HCT116 (cell line): ENCODE measurements at regions not wholly inside any gene's neighbourhood (a gene's known extent, or its start where the extent isn't known, plus 50 kb on each side); places are given as distances from the start of the nearest gene placed in this dataset.

Experiments used
- CBX3 ChIP-seq: IDR thresholded peaks from 2 replicates; pipeline ENCODE4 v1.6.1; 2012; ENCODE audit warnings: low read depth
- CTCF ChIP-seq, 3 experiments: fragments of 200-600 bp in 1 of 3; sonication (generic) in 1 of 3; IDR thresholded peaks in 2 of 3; conservative IDR thresholded peaks in 1 of 3; 2 replicates each; pipeline ENCODE4 v1.5.1; 2012 to 2017; ENCODE audit warnings: low read depth in 2 of 3, low read length in 2 of 3, antibody characterized with exemption in 1 of 3, borderline replicate concordance in 1 of 3, control low read depth in 1 of 3, mild to moderate bottlenecking in 1 of 3, mixed read lengths in 1 of 3, mixed run types in 1 of 3, moderate library complexity in 1 of 3; ENCODE audit not compliant: insufficient read depth in 1 of 3
- EGR1 ChIP-seq: IDR thresholded peaks from 2 replicates; pipeline ENCODE4 v1.6.1; 2012; ENCODE audit warnings: low read depth
- EZH2 ChIP-seq: fragments of 200-600 bp; sonication (generic); IDR thresholded peaks from 2 replicates; pipeline ENCODE4 v1.6.1; 2017; ENCODE audit warnings: antibody characterized with exemption, mixed run types
- POLR2A ChIP-seq: IDR thresholded peaks from 2 replicates; pipeline ENCODE4 v1.7.0; 2011; ENCODE audit warnings: borderline replicate concordance; ENCODE audit not compliant: insufficient read depth, insufficient read length; ENCODE audit errors: extremely low read depth
- POLR2AphosphoS5 ChIP-seq: IDR thresholded peaks from 2 replicates; pipeline ENCODE4 v1.6.1; 2011; ENCODE audit warnings: mild to moderate bottlenecking, low read depth, low read length, moderate library complexity
- SIN3A ChIP-seq: IDR thresholded peaks from 2 replicates; pipeline ENCODE4 v1.6.1; 2012; ENCODE audit warnings: low read depth
- SRF ChIP-seq: IDR thresholded peaks from 2 replicates; pipeline ENCODE4 v1.6.1; 2012; ENCODE audit warnings: low read depth
- ZNF274 ChIP-seq: fragments of 200-500 bp; sonication (Bioruptor generic); IDR thresholded peaks from 2 replicates; pipeline ENCODE4 v1.6.1; 2014; ENCODE audit warnings: mild to moderate bottlenecking, low read depth, low read length, inconsistent platforms

GRCh38 chr2:16223841-16224177 is 283.5 kb downstream of the MYCN start:
- TF ChIP-seq SIN3A: no peak
- TF ChIP-seq EZH2: no peak
- TF ChIP-seq CTCF (IDR thresholded peaks at IDR 0.05 in 2 of 3, conservative IDR thresholded peaks at IDR 0.05 in 1 of 3; ENCODE audit: borderline replicate concordance in 1 of 3, insufficient read depth in 1 of 3, low read depth in 2 of 3, low read length in 2 of 3): no peak
- TF ChIP-seq EGR1: no peak
- no peak for TF ChIP-seq SRF
- no peak for TF ChIP-seq POLR2AphosphoS5
- TF ChIP-seq POLR2A: no peak
- TF ChIP-seq ZNF274: no peak
- TF ChIP-seq CBX3: no peak
